Epidermal melanocyte (primary cell): ENCODE measurements at regions not wholly inside any gene's neighbourhood (a gene's known extent, or its start where the extent isn't known, plus 50 kb on each side); places are given as distances from the start of the nearest gene placed in this dataset.

Source experiments
- DNase-seq: peaks from one replicate; pipeline ENCODE4 v3.0.0; 2011; ENCODE audit warnings: low spot score; ENCODE audit not compliant: insufficient read length

DNA sequence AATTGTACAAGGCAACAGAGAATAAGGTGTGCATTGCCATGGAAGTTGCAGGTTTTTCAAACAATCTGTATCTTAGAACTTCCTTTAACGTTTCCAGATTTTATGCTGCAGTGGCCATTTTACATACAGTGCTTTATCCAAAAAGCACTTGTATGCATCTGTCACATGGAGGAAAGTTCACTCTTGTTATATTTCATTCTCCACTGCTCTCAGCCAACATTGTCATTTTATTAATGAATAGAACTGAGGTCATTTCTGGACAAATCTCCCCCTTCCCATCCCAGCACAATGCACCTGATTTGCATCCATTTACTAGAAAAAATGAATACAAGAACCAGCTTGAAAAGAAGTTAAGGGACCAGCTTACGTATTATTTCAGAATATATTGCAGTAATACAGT is 342.0 kb downstream of the USP25 start:
- DNase-seq, result no peak

- DNase-seq, result no peak
These were observed 342.4 kb downstream of the USP25 start for GRCh38 chr21:16072221-16072620.

- DNase-seq, result no peak
These were observed 343.0 kb downstream of the USP25 start for GRCh38 chr21:16072737-16073136.

GRCh38 chr21:16073586-16073985 is 343.8 kb downstream of the USP25 start:
- no peak for DNase-seq

DNA sequence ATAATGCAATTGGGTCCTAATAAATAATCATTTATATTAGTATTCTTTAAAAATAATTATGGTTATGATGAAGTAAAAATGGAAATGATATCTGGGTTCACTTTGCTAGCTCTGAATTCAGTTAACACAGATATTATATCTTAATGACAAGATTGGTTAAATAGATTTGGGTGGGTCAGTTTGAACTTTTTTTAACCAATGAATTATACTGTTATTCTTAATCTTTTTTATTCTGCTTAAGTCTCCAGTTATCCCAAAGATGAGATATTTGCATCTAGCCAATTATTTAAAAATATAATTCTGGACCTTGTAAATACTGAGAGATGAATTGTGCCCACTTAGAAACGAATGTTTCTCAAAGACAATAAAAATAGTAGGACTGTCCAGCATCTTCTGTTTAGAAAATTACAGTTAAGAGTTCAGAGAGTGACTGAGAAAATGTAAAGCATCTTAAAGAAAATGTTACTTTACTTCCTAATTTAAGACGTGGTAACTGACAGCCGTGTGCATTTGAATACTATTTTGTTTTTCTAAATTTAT is 345.2 kb downstream of the USP25 start:
- no peak for DNase-seq

DNA sequence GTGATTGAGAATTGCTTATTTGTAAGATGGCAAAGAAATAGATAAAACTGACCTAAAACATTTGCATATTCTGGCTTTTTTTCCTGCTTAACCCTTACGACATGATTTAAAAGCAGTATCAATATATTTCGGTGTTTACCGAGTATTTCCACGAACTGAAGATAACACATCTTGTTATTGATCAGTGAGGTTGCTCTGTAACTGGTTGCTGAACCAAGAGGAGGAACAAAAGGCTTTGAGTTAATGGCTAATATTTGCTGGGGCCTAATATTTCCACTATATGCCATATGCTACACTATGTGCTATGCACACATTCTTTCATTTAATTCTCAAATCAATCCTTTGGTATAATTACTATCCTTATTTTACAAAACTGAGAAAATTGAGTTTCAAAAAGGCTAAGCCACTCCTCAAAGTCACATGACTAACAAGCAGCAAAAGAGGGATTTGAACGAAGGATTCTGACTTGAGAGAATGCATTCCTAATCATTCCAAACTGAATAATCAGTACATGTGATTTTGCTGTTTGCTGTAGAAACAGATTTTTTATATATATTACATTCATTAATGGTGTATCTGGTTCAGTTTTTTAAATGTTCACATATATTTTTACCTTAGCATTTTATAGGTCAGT is 346.0 kb downstream of the USP25 start:
- no peak for DNase-seq

DNA sequence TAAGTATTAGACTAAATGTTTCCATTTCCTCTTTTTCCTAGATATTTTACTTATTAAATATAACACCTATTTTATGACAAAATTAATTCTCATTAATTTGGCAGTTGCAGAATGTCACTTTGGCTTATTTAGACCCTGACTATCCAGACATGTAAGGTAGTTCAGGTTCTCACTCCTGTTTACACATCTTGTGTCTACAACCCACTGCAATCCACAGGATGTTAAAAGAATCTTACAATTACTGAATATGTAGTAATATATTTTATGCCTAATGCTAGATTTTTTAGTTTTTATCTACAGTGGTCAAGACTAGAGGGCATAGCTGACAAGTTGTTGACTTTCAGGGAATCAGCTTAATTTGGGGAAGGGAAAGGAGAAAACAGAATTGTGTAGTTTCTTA is 346.7 kb downstream of the USP25 start:
- no peak for DNase-seq

- DNase-seq, result no peak
These were observed 348.6 kb downstream of the USP25 start for GRCh38 chr21:16078382-16078781.

- DNase-seq, result no peak
These were observed 350.0 kb downstream of the USP25 start for GRCh38 chr21:16079830-16080229.

DNA sequence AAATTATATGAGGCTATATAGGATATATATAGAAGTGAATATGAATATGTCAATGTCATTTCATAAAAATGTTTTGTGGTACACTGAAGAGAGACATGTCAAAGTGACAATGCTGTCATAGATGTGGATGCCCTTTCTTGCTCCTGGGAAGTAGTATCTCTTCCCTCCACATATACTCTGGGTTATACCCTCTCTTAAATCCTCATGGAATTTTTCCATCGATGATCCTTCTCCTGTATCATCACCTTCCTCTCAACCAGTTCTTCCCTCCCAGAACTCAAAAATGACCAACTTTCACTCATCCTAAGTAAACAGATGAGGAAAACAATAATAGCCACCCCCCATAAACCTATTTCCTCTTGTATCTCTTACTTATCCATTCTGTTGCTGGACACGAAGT is 351.5 kb downstream of the USP25 start:
- no peak for DNase-seq

- no peak for DNase-seq
These were observed 352.4 kb downstream of the USP25 start for GRCh38 chr21:16082038-16082816.

DNA sequence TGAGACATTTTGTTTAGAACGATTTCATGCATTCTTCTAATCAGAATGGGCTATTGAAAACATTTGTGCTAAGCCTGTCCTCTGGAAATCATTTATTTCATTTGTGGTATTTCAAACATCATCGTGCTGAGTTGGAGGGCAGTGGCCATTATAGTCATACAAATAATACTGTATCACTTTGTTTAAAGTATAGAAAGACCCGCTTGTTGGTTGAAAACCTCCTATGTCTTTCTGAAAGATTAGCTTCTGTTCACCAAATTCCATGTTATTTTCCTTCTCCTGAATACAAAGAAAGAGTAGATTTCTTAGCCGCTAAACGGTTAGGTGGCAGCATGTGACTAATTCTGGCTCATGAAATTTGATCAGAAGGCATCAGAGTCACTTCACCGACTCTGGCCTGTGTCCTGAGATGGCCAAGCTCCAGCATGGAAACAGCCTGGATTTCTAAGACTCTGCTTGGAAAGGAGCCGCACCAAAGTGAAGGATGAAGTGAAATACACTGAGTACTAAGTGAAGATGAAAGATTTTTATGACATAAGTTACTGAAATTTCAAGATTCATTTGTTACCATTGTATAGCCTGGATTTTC is 355.1 kb downstream of the USP25 start:
- no peak for DNase-seq

- no peak for DNase-seq
These were observed 355.6 kb downstream of the USP25 start for GRCh38 chr21:16085421-16085820.

GRCh38 chr21:16086121-16086520 is 356.3 kb downstream of the USP25 start:
- DNase-seq, result no peak

DNA sequence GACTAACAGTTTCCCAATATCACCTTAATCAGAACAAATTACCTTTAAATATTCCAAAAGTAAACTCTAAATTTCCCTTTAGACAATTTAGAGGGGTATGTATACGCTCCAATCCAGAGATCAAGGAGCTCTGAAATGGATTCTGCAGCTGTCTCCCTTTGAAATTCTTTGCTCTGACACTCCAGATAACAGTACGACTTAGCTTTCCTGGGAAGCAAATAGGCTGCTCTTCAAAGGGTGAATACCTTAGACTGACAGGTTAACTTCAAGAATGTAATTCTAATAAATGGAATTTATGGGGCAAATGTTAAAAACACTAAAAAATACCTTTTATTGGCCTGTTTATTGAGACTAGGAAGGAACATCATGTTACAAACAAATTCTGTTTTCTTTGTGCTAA is 357.2 kb downstream of the USP25 start:
- no peak for DNase-seq

- DNase-seq, result no peak
These were observed 357.7 kb downstream of the USP25 start for GRCh38 chr21:16087523-16087922.

DNA sequence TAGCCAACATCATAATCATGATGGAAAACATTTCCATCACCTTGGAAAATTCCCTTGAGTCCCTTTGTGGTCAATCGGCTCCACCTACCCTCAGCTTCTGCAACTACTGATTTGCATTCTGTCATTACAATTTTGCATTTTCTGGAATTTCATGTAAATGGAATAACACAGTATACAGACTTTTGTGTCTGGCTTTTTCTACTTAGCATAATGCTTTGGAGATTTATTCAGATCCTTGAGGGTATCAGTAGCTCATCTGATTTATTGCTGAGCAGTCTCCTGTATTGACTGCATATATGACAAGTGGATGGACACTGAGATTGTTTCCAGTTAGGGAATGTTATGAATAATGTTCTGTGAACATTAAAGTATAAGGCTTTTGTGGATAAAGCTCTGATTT is 358.3 kb downstream of the USP25 start:
- DNase-seq, result no peak

DNA sequence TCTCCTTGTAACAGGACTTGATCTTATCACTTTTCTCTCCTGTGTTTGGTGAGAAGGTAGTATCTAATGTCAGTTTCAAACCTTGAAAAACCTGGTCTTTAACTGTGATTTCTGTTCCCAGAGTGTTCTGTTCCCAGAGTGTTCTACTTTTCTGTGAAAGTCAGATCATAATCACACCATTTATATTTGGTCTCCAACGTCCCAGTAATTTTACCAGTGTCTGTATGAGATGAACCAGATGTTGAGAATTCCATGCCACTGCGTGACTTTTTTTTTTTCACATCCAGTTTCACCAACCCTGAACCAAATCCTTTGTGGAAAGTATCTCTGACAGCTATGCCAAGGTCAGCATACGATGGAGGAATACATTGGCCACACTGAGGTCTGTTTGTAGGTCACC is 365.2 kb downstream of the USP25 start:
- DNase-seq, result no peak

- DNase-seq, result no peak
These were observed 367.2 kb downstream of the USP25 start for GRCh38 chr21:16096988-16097387.

DNA sequence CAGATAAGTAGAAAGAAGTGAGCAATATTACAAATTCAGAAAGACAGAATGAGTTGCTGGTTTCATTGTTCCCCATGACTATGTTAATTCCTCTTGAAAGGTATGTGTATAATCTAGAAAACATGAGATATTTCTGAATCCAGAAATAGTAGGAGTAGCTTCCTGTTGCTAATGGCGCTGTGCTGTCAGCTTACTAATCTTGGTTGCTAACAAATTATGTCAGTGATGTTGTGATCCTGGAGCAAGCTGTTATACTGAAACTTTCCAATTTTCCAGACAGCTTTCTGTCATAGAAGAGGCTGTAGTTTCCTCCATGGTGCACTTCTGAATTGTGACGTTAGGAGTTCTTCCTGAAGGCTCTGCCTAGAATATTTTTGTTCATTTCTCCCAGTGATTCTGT is 372.3 kb downstream of the USP25 start:
- no peak for DNase-seq

- DNase-seq, result no peak
These were observed 378.8 kb downstream of the USP25 start for GRCh38 chr21:16108561-16109075.

- DNase-seq, result no peak
These were observed 383.4 kb downstream of the USP25 start for GRCh38 chr21:16113052-16113715.
